NCI-H774 (cell line): ENCODE measurements at regions not wholly inside any gene's neighbourhood (a gene's known extent, or its start where the extent isn't known, plus 50 kb on each side); places are given as distances from the start of the nearest gene placed in this dataset.
"Not testable (repeated sequence)": the region's sequence is repeated elsewhere in the genome, so short reads cannot be mapped to it uniquely, and the experiment has no call there.

ENCODE experiments used
- DNase-seq: peaks from one replicate; lab custom pipeline; 2025; lab: John Stamatoyannopoulos, UW

- DNase-seq, result no peak
Observed at GRCh38 chr9:115804206-115804605, 349.4 kb upstream of the PAPPA start.

GRCh38 chr9:115808108-115808507 lies 345.5 kb upstream of the PAPPA start:
- DNase-seq, result no peak

GRCh38 chr9:115808695-115809094 lies 344.9 kb upstream of the PAPPA start:
- no peak for DNase-seq

GRCh38 chr9:115810166-115810565 lies 343.4 kb upstream of the PAPPA start:
- DNase-seq, result no peak

DNA sequence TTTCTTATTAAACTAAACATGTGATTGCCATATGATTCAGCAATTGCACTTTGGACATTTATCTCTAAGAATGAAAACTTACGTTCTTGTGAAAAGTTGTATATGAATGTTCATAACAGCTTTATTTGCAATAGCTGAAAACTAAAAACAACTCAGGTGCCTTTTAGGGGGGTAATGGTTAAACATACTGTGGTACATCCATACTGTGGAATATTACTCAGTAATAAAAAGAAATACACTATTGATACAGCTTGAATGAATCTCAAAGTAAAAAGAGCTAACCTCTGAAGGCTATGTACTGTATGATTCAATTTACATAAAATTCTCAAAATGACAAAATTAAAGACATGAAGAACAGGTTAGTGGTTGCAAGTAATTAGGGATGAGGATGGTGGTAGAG lies 339.5 kb upstream of the PAPPA start:
- no peak for DNase-seq

DNA sequence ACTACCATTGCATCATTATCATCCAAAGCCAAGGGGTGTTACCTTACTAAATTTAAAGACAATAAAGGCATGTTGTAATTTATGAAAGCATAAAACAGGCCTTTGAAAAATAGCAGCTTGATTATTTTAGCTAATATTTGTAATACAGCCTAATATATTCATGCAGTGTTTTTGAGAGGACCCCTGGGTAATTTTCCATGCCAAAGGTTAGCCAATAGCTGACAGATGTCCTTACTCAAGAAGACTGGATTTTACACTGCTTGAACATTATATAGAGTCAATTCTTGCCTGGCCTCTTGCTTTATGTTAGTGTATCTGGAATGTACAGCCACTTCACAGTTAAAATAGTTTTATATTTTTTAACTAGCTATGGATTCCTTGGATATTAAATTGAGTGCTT lies 337.8 kb upstream of the PAPPA start:
- no peak for DNase-seq

DNA sequence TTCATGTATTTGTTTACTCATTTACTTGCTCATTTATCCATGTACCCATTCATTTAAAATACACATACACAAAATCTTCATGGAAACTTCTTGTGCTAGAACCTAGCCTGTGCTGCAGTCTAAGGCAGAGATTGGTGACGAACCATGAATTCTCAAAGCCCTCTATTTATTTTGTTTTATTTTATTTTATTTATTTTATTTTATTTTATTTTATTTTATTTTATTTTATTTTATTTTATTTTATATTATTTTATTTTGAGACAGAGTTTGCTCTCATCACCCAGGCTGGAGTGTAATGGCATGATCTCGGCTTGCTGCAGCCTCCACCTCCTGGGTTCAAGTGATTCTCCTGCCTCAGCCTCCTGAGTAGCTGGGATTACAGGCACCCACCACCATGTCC lies 334.9 kb upstream of the PAPPA start:
- DNase-seq, result not testable (repeated sequence)

DNA sequence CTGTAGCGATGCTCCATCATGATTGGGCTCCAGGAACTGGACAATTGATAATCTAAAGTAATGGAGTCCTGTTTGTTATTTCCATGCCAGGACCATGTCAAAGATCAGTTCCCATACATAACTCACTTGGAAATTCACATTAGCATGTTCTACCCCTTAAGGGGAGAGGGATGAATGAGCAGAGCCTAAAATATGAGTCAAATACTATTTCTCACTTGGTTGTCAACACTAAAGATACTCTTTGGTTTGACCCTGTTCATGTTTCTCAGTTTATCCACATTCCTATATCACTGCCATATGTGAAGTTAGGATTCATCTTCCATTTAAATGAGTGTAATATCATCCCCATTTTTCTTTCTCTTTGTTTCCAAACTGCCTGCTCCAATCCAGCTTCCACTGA lies 321.6 kb upstream of the PAPPA start:
- no peak for DNase-seq

- DNase-seq, result no peak
Observed at GRCh38 chr9:115837618-115838017, 316.0 kb upstream of the PAPPA start.

- no peak for DNase-seq
Observed at GRCh38 chr9:115838417-115838816, 315.2 kb upstream of the PAPPA start.

- not testable (repeated sequence) for DNase-seq
Observed at GRCh38 chr9:115844433-115844832, 309.2 kb upstream of the PAPPA start.

GRCh38 chr9:115845648-115846312 lies 307.8 kb upstream of the PAPPA start:
- DNase-seq, result no peak

DNA sequence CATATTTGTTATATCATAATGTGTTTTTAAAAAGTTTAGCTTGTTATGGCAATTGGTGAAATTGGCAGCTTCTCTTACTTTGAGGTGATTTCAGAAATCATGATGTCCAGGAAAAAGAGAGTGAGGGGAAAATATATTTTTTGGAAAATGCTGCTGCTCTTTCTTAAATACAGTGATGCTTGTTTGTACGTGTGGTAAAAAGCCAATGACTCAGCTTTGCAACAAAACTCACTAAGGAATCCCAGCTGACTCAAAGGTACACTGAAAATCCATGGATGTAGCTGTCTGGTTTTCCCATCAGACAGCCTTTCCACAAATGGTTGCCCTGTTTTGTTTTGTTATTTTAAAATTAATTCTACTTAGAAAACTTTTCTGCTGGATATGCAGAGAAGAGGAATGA lies 306.4 kb upstream of the PAPPA start:
- no peak for DNase-seq

- DNase-seq, result no peak
Observed at GRCh38 chr9:115849679-115850412, 303.7 kb upstream of the PAPPA start.

DNA sequence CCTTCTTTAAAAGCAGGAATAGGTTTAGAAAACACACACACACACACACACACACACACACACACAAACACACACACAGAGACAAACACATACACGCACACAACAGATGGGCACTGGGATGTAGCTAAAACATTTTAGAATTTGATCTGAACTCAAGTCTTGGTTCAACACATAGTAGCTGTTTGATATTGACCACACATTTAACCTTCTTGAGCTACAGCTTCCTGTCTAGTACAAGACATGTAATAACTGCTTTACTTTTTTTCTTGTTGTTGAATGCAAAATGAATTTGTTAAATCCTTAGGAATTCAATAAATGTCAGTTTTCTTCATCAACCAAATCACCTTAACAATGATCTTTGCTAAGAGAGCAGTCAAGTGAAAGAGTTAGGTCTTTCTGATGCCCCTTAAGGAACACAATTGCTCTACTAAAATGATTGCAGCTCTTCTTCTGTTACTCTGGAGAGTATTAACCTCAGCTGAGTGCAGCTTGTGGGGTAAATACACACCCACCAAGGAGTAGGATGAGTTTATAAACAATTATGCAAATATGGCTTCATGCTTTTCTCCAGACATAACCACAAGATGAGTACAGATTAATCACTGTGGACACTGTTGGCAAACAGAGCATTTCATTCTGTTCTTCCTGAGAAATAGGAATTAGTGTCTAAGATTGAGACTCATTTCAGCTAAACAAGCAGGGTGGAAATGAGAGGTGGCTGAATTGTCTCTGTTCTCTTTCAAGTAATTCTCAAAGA lies 302.9 kb upstream of the PAPPA start:
- no peak for DNase-seq

- no peak for DNase-seq
Observed at GRCh38 chr9:115855458-115856133, 298.0 kb upstream of the PAPPA start.

DNA sequence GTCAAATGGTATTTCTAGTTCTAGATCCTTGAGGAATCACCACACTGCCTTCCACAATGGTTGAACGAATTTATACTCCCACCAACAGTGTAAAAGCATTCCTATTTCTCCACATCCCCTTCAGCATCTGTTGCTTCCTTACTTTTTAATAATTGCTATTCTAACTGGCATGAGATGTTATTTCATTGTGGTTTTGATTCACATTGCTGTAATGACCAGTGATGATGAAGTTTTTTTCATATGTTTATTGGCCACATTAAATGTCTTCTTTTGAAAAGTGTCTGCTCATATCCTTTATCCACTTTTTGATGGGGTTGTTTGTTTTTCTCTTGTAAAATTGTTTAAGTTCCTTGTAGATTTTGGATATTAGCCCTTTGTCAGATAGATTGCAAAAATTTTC lies 295.2 kb upstream of the PAPPA start:
- DNase-seq, result not testable (repeated sequence)

- DNase-seq, result no peak
Observed at GRCh38 chr9:115862021-115862420, 291.6 kb upstream of the PAPPA start.

GRCh38 chr9:115864581-115864980 lies 289.0 kb upstream of the PAPPA start:
- no peak for DNase-seq

DNA sequence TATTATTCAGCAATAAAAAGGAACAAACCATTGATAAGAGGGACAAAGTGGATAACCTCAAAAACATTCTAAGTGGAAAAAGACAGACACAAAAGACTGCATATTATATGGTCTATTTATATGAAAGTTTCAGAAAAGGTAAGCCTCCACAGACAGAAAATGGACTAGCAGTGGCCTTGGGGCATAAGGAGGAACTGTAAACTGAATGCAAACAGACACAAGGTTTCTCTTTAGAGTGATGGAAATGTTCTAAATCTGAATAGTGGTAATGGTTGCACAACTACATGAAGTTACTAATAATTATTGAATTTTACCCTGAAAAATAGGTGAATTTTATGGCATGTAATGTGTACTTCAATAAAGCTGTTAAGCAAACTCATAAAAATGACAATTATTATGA lies 286.3 kb upstream of the PAPPA start:
- DNase-seq, result no peak

GRCh38 chr9:115877852-115878438 lies 275.6 kb upstream of the PAPPA start:
- DNase-seq, result no peak

GRCh38 chr9:115879451-115879850 lies 274.1 kb upstream of the PAPPA start:
- no peak for DNase-seq
